Subcutaneous abdominal adipose tissue (tissue), 5 donors: ENCODE measurements at regions not wholly inside any gene's neighbourhood (a gene's known extent, or its start where the extent isn't known, plus 50 kb on each side); places are given as distances from the start of the nearest gene placed in this dataset.

Experiments used
- H3K27ac ChIP-seq: one replicate; pipeline ENCODE4 v1.7.0; 2013; ENCODE audit warnings: low read depth, mild to moderate bottlenecking, inconsistent platforms, low read length, moderate library complexity
- H3K27me3 ChIP-seq, 5 donors: one replicate each; pipeline ENCODE4 v1.7.0; 2013; ENCODE audit warnings: low read length in 5 of 5, inconsistent platforms in 1 of 5; ENCODE audit not compliant: control insufficient read depth in 5 of 5, insufficient read depth in 4 of 5
- H3K36me3 ChIP-seq, 5 donors: one replicate each; pipeline ENCODE4 v1.7.0; 2013; ENCODE audit warnings: low read length in 5 of 5; ENCODE audit not compliant: control insufficient read depth in 5 of 5, insufficient read depth in 5 of 5
- H3K4me1 ChIP-seq, 5 donors: one replicate each; pipeline ENCODE4 v1.7.0; 2013; ENCODE audit warnings: low read length in 5 of 5, mild to moderate bottlenecking in 3 of 5, moderate library complexity in 1 of 5; ENCODE audit not compliant: control insufficient read depth in 5 of 5, insufficient read depth in 5 of 5
- H3K4me3 ChIP-seq, 5 donors: one replicate each; pipeline ENCODE4 v1.7.0; 2013; ENCODE audit warnings: low read length in 5 of 5, low read depth in 1 of 5
- H3K9ac ChIP-seq, 5 donors: one replicate each; pipeline ENCODE4 v1.7.0; 2013; ENCODE audit warnings: low read length in 5 of 5, mild to moderate bottlenecking in 4 of 5, moderate library complexity in 3 of 5
- H3K9me3 ChIP-seq, 5 donors: one replicate each; pipeline ENCODE4 v1.7.0; 2013; ENCODE audit warnings: low read length in 5 of 5; ENCODE audit not compliant: control insufficient read depth in 5 of 5
- donor health status: healthy.
- donor health status: healthy.
- donor health status: healthy.
- donor health status: healthy.
- donor health status: healthy.

DNA sequence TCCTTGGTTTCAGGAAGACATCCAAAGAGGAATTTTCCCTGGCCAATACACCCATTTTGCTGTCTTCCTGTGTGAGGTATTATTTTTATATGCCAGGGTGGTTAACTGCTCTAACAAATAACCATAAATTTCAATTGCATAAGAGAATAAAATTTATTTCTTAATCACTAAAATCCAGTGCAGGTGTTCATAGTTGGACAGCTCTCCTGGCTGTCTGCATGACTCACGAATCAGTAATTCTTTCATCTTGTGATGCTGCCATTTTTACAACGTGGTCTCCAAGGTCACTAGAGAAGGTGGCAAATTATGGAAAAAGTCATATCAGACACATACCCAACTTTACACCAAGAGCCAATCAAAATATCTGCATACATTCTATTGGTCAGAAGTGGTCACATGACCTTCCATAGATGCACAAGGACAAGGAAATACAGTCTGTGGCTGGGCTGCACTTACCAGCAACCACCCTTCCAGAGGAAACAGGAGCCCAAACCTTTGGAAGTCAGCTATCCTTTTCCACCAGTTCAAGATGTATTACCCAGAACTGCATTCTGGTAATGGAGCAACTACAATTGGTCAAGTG, 193.5 kb upstream of the PLEKHG7 start:
- peaks cover 1 to 33% (median 30%) of the 10 kb centered on the region in 5 donors for H3K4me1 ChIP-seq
- no peak overlapping the region for H3K27ac ChIP-seq

DNA sequence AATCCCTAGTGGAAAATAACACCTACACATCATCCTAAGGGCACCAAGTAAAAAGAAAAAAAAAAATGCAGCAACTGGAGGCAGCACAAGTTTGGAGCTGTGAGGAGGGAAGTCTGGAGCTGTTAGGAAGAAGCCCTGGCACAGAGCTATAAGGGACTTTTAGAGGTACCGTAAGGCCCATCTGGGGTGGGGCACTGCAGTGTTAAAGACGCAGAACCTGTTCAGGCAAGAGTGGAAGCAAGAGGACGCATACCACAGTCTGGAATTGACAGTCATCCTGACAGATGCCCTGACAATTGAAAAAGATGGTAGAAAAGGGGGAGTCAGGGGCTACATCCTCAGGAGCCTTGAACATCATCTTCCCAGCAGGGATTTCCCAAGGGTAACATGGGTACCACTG, 195.9 kb upstream of the PLEKHG7 start:
- no peak overlapping the region for H3K4me3 ChIP-seq
- H3K36me3 ChIP-seq: no peaks in the 10 kb centered on the region
- H3K9me3 ChIP-seq: peaks cover 0 to 2% (median 0%) of the 10 kb centered on the region in 5 donors
- no peak overlapping the region for H3K9ac ChIP-seq
- H3K27me3 ChIP-seq: no peaks in the 10 kb centered on the region
- peak overlapping the region; percentile 89 for H3K27ac ChIP-seq
- H3K4me1 ChIP-seq: peaks cover 6 to 52% (median 47%) of the 10 kb centered on the region in 5 donors

More for the DNA sequence above, 193.5 kb upstream of the PLEKHG7 start:
- no peak overlapping the region for H3K4me3 ChIP-seq
- no peak overlapping the region for H3K9ac ChIP-seq
- peaks cover 0 to 2% (median 0%) of the 10 kb centered on the region in 5 donors for H3K9me3 ChIP-seq
- H3K27me3 ChIP-seq: no peaks in the 10 kb centered on the region
- no peaks in the 10 kb centered on the region for H3K36me3 ChIP-seq

- Histone ChIP-seq H3K4me3 (no peak overlapping the region), H3K27ac (peak overlapping the region; percentile 89)
Observed at GRCh38 chr12:92506460-92506859, 196.3 kb upstream of the PLEKHG7 start.

DNA sequence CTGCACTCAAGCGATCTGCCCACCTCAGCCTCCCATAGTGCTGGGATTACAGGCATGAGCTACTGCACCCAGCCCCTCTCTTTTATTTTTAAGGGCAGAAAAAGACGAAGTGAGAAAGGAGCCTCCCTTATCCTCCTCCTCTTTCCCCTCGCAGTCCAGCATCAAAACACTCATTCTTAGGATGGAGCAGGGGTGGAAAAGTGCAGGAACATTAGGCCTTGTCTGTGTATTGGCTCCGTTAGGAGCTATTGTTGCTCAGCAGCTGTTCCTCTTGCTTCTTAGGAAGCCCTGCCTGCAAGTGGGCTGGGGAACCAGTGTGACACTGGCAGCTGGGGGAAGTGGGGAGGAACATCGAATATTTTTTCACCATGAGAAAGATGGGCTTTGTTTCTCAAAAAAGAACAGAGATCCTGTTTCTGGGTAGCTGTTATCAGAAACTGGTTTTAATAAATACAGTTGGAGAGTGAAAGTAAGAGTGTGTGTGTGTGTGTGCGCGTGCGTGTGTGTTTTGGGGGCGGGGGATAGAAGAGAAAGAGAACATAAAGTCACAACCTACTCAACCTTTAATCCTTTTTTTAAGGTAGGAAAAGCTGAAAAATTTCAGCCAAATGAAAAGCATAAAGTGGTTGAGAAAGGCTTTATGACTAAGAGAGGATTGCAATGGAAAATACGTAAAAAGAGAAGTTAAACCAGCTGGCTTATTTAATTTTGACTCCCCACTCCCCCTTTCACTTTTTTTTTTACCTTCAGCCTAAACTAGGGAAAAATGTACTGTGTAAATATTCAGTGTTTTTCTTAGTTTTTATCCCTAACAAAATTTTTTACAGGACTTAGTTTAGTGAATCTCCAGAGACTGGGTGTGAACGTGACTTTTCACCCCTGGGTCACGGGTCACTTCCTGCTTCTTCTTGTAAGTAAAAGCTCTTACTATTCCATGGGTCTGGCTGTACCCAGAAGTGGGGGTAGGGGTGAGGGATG, 197.2 kb upstream of the PLEKHG7 start:
- H3K4me1 ChIP-seq: peaks cover 6 to 43% (median 41%) of the 10 kb centered on the region in 5 donors
- H3K4me3 ChIP-seq: peak overlapping the region in 4 of 5 donors; percentile 23 to 47 (median 36)
- peak overlapping the region; percentile 89 for H3K27ac ChIP-seq

More at GRCh38 chr12:92506460-92506859, 196.3 kb upstream of the PLEKHG7 start:
- Histone ChIP-seq H3K9ac (no peak overlapping the region), H3K9me3 (peaks cover 0 to 2% (median 0%) of the 10 kb centered on the region in 5 donors), H3K4me1 (peaks cover 6 to 49% (median 47%) of the 10 kb centered on the region in 5 donors), H3K36me3 (no peaks in the 10 kb centered on the region), H3K27me3 (no peaks in the 10 kb centered on the region)

GRCh38 chr12:92504594-92504981, 198.2 kb upstream of the PLEKHG7 start:
- Histone ChIP-seq H3K4me3 (no peak overlapping the region), H3K27ac (peak overlapping the region; percentile 90), H3K9ac (peak overlapping the region in 3 of 5 donors; percentile 40 to 68 (median 57)), H3K36me3 (no peaks in the 10 kb centered on the region), H3K9me3 (peaks cover 0 to 2% (median 0%) of the 10 kb centered on the region in 5 donors), H3K4me1 (peaks cover 6 to 41% (median 39%) of the 10 kb centered on the region in 5 donors), H3K27me3 (no peaks in the 10 kb centered on the region)

More for the DNA sequence above, 197.2 kb upstream of the PLEKHG7 start:
- Histone ChIP-seq H3K27me3 (no peaks in the 10 kb centered on the region), H3K36me3 (no peaks in the 10 kb centered on the region), H3K9me3 (peaks cover 0 to 2% (median 0%) of the 10 kb centered on the region in 5 donors), H3K9ac (peak overlapping the region; percentile 21 to 68 (median 52))

DNA sequence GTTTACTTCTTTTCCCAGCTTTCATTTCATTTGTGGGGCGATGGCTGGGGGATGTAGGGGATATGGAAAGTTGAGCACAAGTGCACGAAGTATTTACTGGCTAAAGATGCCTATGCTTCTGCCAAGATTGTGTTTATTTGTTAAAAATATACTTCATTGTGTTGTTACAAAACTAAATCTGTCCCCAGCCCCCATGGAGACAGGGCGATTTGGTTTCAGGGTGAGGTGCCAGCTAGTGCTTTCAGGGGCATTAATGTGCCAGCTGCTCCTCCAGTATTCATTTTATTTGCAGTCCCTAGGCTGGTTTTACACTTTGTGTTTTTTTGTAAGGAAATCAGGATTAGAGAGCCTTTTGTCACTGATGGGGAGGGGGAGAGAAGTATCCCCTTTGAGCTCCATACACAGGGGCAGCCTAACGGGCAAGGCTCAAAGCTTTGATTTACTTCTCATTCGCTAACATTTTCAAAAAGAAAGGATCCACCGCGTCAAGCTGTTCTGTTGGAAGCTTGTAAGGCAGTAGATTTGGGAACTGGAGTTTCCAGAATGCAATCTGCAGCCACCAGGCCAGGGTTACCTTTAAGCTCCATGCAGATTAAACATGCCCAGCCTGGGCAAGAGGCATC, 198.7 kb upstream of the PLEKHG7 start:
- Histone ChIP-seq H3K36me3 (no peaks in the 10 kb centered on the region), H3K4me3 (no peak overlapping the region), H3K9ac (peak overlapping the region; percentile 14 to 57 (median 35)), H3K4me1 (peaks cover 6 to 41% (median 39%) of the 10 kb centered on the region in 5 donors), H3K27me3 (no peaks in the 10 kb centered on the region), H3K27ac (peak overlapping the region; percentile 90), H3K9me3 (no peaks in the 10 kb centered on the region)

DNA sequence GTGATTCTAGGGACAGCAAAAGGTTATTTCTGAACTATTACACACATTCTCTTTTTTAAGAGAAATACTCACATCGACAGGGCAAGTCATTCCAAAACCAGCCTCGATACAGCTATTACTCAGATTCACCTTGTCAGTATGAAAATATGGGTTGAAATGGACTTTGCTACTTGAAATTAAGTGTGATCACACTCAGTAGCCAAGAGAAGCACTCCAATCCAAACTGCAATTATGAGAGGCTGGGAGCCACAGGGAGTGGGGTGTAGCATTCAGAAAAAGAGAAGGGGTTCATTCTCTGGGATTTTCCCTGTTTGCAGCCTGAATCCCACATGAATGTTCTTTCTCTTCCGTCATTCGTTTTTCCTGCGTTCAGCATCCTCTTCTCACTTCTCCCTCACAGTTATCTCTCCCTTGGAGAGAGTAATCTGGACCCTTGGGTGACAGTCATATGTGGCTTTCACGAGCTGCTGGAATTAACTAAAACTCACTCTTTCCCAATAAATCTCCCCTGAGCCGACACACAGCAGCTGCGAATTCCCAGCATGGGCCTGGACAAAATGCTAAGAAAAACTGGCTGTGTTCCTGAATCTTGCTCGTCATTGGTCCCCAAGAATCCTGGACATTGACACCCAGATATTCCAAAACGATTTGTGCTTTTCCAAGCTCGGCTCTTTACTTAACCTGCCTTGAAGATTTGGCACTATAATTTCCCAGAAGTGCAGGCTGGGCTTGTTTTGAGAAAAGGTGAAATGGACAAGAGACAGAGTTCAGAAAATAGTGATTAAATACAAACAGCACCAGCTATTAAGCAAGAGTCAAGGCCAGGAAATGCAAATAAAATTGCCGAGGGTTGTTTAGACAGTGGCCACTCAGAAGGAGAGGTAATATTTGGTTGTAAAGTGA, 199.5 kb upstream of the PLEKHG7 start:
- Histone ChIP-seq H3K36me3 (no peaks in the 10 kb centered on the region), H3K4me1 (peaks cover 6 to 42% (median 39%) of the 10 kb centered on the region in 5 donors), H3K4me3 (no peak overlapping the region), H3K9ac (peak overlapping the region in 4 of 5 donors; percentile 26 to 60 (median 36)), H3K27ac (peak overlapping the region; percentile 90), H3K27me3 (no peaks in the 10 kb centered on the region), H3K9me3 (no peaks in the 10 kb centered on the region)

- no peaks in the 10 kb centered on the region for H3K36me3 ChIP-seq
- no peaks in the 10 kb centered on the region for H3K27me3 ChIP-seq
- H3K4me3 ChIP-seq: no peak overlapping the region
- peaks cover 6 to 44% (median 39%) of the 10 kb centered on the region in 5 donors for H3K4me1 ChIP-seq
- peak overlapping the region; percentile 90 for H3K27ac ChIP-seq
- no peaks in the 10 kb centered on the region for H3K9me3 ChIP-seq
- peak overlapping the region in 2 of 5 donors; percentile 37 to 60 for H3K9ac ChIP-seq
Observed at GRCh38 chr12:92502417-92503028, 200.3 kb upstream of the PLEKHG7 start.

DNA sequence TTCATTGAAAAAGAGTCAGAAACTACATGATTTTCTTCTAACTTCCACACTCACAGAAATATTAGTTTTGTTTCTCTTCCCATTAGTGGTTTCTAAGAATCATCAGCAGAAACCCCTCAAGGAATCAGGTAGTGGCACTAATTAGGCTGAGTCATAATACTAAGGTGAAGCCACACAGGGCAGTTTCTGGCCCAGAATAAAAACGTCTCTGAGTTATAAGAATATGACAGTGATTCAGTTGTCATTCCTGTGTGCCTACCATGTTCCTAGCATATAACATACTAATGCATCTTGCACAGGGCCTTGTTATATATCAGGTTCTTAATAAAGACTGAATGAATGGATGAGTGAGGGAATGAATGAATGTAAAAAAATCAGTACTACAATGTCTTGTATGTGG, 206.0 kb upstream of the PLEKHG7 start:
- H3K9ac ChIP-seq: no peak overlapping the region
- no peaks in the 10 kb centered on the region for H3K9me3 ChIP-seq
- no peak overlapping the region for H3K27ac ChIP-seq
- H3K36me3 ChIP-seq: no peaks in the 10 kb centered on the region
- peaks cover 0 to 3% (median 0%) of the 10 kb centered on the region in 5 donors for H3K4me1 ChIP-seq
- no peaks in the 10 kb centered on the region for H3K27me3 ChIP-seq
- no peak overlapping the region for H3K4me3 ChIP-seq
